VCaP (cell line): ENCODE measurements at regions not wholly inside any gene's neighbourhood (a gene's known extent, or its start where the extent isn't known, plus 50 kb on each side); places are given as distances from the start of the nearest gene placed in this dataset.

Source experiments
- H3K27ac ChIP-seq: fragments of 450-650 bp; 2 replicates; pipeline ENCODE4 v1.5.1; 2017
- CTCF ChIP-seq: fragments of 450-650 bp; conservative IDR thresholded peaks from 2 replicates; pipeline ENCODE4 v1.5.1; 2017; ENCODE audit warnings: mild to moderate bottlenecking, moderate library complexity

- no peak for TF ChIP-seq CTCF
These were observed 451.3 kb upstream of the KIRREL3 start for GRCh38 chr11:127451861-127452260.

GRCh38 chr11:127448101-127448500, 447.5 kb upstream of the KIRREL3 start:
- no peak overlapping the region for H3K27ac ChIP-seq
- no peak for TF ChIP-seq CTCF

More at GRCh38 chr11:127451861-127452260, 451.3 kb upstream of the KIRREL3 start:
- H3K27ac ChIP-seq = no peak overlapping the region

DNA sequence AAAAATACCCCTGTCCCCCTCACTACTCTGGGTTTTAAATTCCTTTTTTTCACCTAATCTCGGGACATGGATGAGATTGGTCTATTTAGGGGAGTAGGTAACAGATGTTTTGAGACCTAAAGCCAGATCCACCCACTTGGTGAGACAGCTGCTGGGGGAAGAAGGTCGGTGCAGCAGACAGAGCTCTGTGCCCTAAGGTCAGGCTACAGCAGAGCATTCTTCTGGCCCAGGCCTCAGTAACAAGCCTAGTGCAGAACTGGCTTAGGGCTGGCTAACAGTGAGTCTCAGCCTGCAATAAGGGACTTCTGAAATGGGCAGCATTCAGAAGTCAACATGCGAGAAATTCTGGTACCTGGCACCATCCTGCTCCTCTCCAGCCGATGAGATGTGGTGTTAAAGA, 444.9 kb upstream of the KIRREL3 start:
- TF ChIP-seq CTCF = no peak
- H3K27ac ChIP-seq = no peak overlapping the region

GRCh38 chr11:127443297-127443696, 442.7 kb upstream of the KIRREL3 start:
- no peak for TF ChIP-seq CTCF
- no peak overlapping the region for H3K27ac ChIP-seq

GRCh38 chr11:127440616-127441015, 440.0 kb upstream of the KIRREL3 start:
- TF ChIP-seq CTCF = no peak
- no peak overlapping the region for H3K27ac ChIP-seq

DNA sequence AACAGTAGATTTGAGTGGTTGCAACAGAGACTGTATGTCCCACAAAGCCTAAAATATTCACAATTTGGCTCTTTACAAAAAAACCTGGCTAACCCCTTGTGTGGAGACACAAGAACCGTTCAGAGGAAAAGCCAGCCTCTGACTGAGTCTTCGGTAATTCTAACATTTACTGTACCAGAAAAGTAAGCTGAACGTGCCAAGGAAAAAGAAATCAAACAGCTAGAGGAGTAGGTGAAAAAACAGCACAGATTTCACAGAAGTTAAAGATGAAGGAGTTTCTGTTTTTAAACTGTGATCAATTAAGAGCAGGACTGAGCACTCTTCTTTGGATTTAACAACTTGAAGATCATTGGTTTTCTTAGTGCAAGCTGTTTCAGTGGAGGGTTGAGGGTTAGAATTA, 424.7 kb upstream of the KIRREL3 start:
- no peak for TF ChIP-seq CTCF
- no peak overlapping the region for H3K27ac ChIP-seq

- no peak overlapping the region for H3K27ac ChIP-seq
- TF ChIP-seq CTCF = no peak
These were observed 424.1 kb upstream of the KIRREL3 start for GRCh38 chr11:127424661-127425060.

DNA sequence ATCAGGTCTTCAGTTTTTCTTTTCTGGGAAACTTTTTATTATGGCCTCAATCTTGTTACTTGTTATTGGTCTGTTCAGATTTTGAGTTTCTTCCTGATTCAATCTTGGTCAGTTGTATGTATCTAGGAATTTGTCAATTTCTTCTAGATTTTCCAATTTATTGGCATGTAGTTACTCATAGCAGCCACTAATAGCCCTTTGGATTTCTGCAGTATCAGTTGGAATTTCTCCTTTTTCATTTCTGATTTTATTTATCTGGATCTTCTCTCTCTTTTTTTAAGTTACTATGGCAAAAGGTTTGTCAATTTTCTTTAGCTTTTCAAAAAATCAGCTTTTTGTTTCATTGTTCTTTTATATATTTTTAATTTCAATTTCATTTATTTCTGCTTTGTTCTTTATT, 419.6 kb upstream of the KIRREL3 start:
- no peak overlapping the region for H3K27ac ChIP-seq
- no peak for TF ChIP-seq CTCF
